Amniotic epithelial cell (primary cell): ENCODE measurements at regions not wholly inside any gene's neighbourhood (a gene's known extent, or its start where the extent isn't known, plus 50 kb on each side); places are given as distances from the start of the nearest gene placed in this dataset.

ENCODE experiments used
- DNase-seq: peaks from one replicate; pipeline ENCODE4 v3.0.0-alpha.2; 2010; ENCODE audit warnings: low read depth

DNA sequence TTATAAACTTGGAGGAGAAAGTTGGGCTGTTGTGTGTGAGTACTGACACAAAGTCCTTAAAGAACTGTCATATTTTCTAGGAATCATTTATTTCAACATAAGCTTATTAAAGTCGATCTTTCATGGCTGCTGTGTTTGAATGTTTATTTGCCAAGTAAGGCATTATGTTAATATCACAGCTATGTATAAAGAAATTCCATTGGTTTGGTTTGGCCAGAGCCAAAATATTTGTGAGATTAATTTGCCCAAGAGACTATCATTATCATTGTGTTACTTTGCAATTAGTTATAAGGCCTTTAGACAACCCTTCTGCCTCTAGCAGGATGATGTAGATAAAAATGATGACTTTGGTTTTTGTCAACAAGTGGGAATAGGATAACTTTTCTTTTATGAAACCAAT is 240.6 kb upstream of the NT5C1B start:
- DNase-seq: peak; percentile 73

DNA sequence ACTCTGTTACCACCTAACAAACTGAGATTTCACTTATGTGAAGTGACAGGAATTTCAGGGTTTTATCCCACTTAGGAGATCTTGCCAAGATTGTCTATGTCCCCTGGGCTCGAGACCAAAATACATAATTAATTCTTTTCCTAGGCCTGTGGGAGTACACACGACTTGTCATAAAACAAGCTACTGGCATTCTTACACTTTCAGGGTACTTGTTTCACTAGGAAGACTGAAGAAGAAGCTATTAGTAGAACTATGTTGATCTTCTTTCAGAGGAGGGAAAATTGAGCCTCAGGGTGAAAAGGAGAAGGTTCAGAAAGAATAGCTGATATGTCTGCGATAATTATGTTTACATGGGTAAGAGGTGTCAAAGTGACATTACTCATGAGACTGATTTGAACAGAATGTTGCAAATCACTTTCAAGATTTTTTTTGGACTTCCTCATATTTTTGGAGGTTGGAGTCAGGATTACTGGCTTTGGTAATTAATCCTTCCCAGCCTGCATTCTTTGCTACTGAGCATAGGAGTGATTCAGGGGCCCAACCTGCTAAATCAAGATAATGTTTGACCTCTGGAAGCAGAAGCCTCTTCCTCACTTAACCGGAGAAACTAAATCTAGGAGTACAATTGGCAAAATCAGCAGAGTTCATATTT is 240.0 kb upstream of the NT5C1B start:
- peak; percentile 88 for DNase-seq

DNA sequence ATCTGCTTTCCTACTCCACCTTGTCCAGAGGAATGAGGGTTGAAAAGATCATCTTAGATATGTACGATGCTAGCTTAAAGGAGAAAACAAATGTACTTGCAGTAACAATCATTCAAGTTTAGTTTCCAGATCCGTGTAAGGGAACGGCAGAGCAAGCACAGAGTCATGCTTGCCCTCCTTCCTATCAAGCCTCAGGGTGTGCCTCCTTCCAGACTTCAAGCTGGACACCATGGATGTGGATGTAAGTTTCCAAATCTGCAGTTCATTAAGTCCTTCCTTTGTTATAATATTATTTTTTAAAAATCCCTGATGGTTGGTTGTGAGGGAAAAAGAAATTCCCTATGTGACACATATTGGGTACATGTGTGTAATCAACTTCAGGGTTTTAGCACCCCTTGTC is 238.9 kb upstream of the NT5C1B start:
- no peak for DNase-seq

DNA sequence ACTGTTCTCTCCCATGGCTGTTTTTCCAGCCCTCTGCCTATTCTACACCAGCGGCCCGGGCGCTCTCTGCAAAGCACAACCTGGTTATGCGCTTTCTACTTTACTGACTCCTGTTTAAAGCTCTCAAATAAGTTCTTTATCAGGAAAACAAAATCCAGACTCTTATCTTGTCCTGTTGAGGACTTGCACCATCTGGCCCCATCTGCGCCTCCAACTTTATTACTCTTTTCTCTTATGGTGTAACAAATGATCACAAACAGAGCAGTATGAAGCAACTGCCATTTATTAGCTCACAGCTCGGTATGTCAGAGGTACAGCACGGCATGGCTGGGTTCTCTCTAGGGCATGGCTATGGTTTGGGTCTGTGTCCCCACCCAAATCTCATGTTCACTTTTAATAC is 236.5 kb upstream of the NT5C1B start:
- peak; percentile 82 for DNase-seq

DNA sequence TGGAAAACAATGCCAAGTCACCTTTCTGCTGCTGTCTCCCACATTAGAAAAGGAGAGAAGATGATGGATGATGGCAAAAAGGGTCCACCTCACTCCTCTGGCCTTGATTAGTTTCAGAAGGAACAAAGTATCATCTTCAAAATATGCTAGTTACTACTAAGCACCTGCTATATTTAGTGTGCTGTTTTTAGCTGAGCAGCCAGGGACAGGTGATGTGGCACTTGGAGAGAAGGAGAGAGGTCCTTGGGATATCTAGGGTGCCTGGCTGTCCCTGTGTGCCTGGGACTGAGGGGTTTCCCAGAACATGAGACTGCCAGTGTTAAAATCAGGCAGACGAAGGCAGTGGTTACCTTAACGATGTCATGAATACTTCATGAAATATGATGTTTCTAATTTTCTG is 235.5 kb upstream of the NT5C1B start:
- no peak for DNase-seq

DNA sequence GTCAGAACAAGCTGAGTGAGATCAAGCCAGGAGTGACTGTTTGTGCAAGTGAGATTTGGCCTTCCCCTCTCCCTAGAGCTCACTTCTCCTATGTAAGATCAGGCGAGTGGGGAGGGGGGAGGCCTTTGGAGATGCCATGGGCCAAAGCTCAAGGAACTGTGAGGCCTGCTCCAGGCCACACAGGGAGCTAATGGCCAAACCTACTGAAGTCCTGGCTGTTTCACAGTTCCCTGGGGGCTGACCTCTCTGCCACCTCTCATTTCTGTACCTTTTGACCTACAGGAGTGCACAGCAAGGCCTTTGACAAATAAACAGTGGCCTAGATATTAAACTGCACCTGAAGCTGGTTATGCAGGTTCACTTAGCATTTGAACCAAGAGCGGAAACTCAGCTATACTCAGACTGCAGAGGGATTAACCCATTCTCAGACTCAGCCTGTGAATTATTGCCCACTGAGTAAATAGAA is 235.0 kb upstream of the NT5C1B start:
- DNase-seq: no peak

DNA sequence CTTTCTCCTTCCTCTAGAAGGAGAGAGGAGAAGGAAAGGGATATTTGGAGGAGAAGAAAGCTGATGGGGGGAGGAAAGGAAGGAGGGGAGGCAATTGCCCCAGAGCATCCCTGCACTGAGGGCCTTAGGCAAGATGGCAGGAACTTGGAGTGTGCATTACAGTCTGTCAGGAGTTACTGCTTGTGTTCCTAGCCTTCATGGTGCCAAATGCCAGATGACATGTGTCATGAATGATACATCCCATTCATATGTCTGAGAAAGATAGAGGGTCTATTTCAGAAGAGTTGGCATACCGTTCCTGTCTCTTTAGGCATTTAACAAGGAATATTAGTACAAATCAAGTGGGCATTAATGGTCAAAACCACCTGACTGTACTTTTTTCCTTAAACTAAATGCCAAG is 232.1 kb upstream of the NT5C1B start:
- DNase-seq: no peak

DNA sequence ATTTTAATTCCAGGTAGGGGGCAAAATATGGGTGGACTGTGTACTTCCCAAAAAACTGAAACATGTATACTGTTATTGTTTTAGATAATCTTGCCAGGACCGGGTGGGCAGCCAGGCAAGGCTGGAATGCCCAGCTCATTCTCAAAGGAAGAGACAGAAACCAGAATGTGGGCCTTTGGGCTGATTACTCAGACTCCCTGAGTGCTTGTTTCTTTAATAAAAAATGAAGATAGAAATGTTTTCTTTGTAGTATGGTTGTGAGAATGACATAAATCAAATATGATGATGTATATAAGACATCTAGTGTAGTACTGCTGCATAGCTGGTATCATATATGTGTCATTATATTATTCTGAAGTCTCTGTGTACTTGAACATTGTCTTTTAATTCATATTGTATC is 231.6 kb upstream of the NT5C1B start:
- no peak for DNase-seq

DNA sequence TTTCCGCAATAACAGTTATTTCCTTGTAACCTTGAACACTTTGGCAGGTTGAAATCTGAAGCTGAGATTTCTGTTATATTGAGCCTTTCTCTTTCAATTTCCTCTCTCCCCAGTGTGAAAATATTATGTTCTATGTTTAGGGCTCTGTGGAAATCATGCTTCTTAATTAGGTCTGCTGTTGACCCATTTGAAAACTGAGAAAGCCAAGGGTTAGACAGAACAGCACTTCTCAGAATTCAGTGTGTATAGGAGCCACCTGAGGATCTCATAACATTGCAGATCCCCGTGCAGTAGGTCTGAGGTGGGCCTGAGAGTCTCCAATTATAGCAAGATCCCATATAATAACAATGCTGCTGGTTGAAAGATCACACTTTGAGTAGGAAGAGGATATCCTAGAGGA is 230.2 kb upstream of the NT5C1B start:
- DNase-seq: no peak

DNA sequence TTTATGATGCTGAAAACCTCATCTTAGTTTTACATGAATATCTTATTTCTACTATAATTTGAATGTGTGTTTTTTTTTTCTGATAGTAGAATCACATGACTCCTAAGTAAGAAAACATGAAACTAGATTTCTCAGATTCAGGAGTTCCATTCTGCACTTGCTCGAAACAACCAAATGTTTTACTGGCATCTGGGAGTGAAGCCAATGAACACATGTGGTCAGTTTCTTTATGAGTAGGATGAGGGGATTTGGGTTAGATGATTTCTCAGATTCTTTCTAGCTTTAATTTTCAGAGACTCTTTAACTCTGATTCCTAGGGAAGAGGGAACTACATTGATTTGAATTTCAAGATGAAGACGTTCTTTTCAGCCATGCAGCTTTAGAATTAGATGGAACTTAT is 225.0 kb upstream of the NT5C1B start:
- DNase-seq: peak; percentile 85

DNA sequence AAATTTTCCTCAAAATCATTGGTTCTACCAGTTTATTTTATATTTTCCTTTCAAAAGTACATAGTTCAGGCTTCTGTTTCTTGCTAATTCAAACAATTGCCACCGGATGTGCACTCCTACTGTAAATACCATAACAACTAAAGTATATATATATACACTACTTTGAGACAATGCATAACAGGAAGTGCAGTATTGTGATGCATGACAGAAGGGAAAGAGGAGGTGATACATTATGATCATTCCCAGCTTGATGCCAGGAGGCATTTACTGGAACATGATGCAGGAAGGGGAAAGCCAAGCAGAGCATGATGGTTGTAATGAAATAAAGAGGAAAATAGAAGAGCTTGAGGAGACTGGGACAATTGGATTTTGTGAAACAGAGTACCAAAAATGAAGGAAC is 215.2 kb upstream of the NT5C1B start:
- no peak for DNase-seq

DNA sequence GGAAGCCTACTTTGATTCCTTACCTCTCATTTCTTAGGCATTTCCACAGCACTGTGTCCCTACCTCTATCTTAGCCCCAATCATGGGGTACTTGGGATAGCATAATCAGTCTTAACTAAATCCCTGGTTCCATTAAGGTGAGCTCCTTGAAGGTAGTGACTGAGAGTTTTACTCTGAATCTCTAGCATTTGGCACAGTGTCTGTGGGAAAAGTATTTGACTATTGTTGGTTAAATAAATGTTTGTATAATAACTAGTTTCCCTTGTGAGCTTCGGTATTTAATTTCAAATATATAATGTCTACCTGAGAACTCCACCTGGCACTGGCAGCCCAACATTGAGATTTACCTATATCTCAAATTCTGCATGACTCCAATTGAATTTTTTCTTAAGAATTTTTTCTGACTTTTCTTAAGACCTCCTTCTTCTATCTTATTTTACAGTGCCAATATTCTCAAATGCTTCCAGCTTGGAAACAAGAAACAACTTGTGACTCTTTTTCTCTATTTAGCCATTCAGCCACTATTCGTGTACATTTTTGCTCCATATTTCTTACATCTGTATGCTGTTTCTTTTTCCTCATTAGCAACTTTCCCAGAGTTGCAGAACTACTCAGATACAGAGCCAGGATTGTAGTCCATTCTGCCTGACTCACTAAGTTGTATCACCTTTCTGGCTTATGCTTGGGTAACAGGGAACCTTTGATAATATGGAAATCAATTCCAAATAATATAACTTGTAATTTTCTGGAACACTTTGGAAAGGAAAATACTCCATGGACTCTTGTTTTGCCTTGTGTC is 214.0 kb upstream of the NT5C1B start:
- DNase-seq: no peak

DNA sequence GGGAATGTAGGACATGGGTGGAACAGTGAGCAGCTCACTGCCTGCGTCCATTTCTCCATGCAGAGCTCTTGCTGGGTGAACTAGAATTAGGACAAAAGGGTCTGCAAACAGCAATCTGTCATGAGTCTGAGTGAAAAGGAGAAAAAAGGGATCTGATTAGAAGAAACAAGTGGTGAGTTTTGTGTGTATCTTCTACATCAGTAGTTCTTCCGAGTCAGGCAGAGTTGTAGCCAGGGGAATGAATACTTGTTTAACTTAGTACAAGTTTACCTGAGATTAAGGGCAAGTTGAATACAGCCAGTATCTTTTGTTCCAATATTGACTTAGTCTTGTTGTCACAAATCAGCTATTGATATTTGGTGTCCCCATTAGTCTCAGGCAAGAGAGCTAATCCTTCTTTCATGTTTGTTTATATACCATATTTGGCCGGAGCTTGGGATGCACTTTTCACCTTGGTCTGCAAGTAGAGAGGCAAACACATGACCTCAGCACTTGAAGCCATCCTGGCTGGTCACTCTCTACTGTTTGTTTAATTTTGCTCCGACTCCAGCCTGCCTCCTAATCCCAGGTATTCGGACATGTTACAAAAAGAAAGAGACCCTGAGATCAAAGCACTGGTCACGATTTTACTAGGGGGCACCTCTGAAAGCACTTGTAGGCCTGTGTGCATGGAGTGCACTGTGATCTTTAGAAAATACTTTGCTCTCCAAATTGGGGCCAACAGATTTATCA is 211.0 kb upstream of the NT5C1B start:
- DNase-seq: no peak

DNA sequence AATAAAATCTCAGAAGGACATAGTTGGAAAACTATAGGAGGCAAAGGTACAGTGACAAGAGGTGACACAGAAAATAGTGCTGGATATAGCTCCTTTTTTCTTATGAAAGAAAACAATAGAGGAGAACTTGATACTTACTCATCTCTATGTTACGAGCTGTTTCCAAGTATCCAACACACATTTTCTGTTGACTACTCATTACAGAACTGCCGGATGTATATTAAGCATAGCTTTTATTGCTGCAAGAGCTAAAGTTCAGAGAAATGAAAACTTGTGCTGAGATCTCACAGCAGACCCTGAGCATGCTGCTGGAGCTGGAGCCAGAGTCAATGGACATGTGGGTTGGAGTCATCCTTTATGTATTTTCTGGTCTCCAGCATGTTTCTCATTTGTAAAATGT is 210.0 kb upstream of the NT5C1B start:
- DNase-seq: no peak

DNA sequence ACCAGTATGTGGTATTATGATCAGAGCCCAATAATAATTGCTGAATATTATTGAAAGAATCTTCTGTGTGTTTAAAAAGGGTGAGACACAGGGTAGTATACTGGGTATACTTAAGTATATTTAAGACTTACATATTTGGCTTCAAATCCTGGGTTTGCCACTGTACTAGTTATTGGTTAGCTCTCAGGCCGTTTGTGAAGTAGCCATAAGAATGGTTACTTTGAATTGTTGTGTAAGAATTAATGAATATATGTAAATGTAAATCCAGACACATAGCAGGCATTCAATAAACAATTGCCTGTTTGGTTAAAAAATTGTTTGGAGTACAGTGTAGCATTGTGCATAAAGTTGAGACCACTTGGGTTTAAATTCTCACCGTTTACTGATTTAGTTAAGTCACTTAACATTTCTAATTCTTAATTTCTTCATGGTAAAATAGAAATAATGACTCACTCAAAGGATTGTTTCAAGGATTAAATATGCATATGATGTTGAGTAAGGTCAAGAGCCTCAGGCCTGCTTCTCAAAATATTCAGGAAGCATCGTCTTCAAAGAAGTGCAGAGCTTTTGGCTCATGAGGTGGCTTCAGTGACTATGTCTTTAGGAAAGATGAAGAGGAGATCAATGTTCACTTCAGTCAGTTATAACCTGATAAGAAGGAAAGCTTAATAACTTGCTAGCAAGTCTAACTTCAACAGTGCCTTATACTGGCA is 207.9 kb upstream of the NT5C1B start:
- no peak for DNase-seq

DNA sequence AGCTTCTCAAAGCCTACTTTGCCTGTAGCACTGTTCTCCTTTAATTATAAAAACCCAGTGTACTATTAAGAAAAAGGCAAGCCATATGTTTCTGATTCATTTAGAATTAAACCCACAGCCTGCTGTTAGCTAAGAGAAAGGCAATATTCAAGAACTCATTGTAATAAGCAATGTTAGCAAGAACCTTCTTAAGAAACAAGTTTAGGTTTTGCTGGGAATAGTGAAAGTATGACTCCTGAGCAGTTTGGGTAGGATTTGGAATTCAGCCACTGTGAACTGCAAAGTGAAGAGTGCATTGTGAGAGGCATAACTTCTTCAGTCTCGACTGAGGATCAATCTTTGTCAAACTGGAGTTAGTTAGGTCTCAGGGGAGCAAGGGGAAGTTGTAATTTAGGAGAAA is 206.5 kb upstream of the NT5C1B start:
- DNase-seq: no peak

DNA sequence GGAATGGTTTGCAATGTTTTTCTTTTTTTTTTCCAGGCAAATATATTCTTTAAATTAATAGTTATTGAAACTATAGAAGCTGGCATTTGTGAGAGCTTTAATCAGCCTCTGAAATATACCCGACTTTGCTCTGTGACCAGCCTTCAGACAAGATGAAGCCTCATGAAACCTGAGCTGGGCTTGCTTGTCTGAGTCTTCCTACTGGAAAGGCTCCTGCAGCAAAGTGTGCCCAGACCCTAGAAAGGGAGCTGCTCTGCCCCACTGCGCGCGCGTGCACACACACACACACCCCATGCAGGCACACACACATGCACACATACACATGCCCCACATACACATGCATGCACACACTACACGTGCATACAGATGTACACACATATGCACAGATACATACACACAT is 203.3 kb upstream of the NT5C1B start:
- DNase-seq: no peak

DNA sequence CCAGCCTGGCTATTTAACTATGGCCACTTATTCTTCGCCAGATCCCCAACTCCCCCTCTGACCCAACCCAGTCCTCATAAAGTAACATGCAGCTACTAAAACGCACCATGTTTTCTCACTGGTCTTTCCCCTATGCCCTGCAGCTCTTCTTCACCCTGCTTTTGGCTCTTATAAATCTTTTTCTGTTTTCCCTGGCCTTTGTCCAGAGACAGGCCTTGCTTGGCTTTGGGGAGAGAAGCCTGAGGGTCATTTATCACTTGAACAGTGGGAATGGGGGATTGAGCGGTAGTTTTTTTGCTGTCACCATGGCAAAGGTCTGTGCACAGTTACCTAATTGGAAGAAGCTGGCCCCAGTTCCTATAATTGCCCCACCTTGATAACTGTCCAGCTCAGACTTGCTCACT is 202.9 kb upstream of the NT5C1B start:
- peak; percentile 14 for DNase-seq

DNA sequence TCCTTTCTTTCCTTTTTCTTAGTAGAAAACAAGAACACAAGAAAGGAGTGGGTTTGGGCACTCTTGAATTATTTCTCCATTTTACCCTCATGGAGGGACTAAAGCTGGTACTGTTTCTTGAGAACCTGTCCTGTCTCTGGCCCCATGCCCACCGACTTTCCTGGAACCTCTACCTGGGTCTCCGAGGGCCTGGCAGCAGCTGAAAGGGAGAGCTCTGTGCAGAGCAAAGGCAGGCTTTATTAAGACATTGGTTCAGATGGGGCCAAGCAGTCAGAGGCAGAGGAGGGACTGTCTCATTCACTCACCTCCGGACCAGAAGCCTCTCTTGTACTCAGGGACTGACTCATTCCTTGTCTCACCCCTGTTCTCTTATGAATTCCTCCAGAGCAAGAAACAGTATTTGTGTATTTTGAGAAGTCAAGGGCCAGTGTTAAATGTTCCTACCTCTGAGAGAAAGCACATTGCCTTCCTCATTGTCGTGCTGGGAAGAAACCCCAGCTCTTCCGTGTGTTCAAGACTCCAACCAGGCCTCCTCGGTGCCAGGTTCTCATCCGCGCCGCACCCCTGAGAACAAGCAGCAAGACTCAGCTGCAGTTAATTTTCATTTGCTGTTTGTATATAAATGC is 201.9 kb upstream of the NT5C1B start:
- DNase-seq: peak; percentile 49

DNA sequence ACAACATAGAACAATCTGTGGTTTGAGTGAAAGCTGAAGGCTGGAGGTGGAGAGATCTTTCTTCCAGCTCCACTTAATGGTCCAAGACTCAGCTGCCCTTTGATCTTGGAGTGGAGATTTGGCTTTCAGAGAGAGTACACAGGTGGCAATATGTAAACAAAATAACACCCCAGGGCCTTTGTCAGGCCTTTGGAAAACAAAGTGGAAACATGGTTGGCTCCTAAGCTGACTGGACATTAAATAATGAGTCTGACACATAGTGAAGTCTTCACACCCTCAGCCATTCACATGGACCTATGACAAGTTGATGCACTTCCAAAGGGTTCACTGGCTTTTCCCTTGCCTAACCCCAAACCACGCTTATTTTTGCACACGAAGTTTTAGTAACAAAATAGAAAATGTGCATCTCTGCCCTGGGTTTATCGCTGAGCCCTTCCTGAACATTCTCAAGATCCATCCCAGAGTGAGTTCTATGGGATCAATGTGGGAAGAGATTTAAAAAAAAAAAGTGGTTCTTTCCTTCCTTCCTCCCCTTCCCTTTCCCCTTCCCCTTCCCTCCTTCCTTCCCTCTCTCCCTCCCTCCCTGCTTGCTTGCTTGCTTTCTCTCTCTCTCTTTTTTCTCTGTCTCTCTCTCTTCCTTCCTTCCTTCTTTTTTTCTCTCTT is 201.3 kb upstream of the NT5C1B start:
- DNase-seq: no peak

DNA sequence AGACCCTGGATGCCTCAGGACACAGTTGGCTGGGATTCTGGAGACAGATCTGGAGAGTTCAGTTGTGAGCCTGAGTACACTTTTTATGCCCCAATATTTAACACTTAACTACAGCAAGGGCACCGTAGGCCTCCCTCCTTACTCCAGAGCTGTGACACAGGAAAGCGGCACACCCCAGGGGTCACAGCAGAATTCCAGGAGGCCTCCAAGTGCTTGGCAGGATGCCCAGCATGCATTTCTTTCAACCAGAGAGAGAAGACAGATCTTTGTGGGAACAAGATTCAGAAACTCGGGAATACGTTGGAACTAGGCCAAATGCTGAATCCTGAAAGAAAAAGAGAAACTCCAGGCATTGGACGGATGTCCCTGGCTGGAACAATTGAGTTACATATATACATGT is 199.2 kb upstream of the NT5C1B start:
- peak; percentile 68 for DNase-seq
